ENCODE measurements at regions not wholly inside any gene's neighbourhood (a gene's known extent, or its start where the extent isn't known, plus 50 kb on each side); places are given as distances from the start of the nearest gene placed in this dataset.

DNA sequence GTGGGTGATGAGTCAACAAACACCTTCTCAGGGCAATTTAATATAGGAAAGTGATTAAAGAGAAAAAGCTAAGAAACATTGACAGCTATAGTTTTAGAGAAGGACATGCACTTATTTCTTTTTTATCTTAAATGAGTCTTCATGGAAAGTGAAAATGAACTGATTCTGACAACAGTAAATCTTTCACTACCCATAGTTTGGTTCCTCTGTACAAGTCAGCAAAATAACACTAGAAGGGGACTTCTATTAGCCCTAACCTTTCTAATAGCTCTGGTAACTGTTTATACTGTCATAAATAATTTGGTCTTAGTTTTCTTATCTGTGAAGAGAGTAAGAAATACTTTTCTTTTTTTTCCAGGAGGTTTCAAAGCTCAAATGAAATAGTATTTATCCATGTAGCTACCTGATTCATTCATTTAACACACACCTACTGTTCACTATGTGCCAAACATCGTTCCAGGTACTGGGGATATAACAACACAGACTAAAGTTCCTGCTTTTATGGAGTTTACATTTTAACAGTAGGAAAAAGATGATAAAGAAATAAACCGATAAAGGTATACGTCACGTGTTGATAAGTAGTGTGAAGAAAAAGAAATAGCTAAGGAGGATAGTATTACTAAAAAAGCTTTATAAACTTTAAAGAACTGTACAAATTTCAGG, 148.2 kb downstream of the PCSK1 start:
- Histone ChIP-seq H3K27me3 (ENCODE audit: control insufficient read depth, insufficient read depth, low read length) (no peaks in the 10 kb centered on the region), H3K9me3 (ENCODE audit: control insufficient read depth, insufficient read depth, low read length) (peaks cover 3% of the 10 kb centered on the region; the same call in 1 of the 2 replicates), H3K27ac (ENCODE audit: low read depth, low read length) (no peak overlapping the region), H3K4me3 (ENCODE audit: low read depth, low read length) (no peak overlapping the region)
- CTCF ChIA-PET = interaction anchor here (1.4 kb wide), 1 partner anchor 10 kb away, joined by 5 read pairs; no protein-coding TSS in a partner anchor
- DNase-seq (ENCODE audit: low read depth, low spot score) = no peak
- TF ChIP-seq, protein P1, sequence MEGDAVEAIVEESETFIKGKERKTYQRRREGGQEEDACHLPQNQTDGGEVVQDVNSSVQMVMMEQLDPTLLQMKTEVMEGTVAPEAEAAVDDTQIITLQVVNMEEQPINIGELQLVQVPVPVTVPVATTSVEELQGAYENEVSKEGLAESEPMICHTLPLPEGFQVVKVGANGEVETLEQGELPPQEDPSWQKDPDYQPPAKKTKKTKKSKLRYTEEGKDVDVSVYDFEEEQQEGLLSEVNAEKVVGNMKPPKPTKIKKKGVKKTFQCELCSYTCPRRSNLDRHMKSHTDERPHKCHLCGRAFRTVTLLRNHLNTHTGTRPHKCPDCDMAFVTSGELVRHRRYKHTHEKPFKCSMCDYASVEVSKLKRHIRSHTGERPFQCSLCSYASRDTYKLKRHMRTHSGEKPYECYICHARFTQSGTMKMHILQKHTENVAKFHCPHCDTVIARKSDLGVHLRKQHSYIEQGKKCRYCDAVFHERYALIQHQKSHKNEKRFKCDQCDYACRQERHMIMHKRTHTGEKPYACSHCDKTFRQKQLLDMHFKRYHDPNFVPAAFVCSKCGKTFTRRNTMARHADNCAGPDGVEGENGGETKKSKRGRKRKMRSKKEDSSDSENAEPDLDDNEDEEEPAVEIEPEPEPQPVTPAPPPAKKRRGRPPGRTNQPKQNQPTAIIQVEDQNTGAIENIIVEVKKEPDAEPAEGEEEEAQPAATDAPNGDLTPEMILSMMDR (IDR thresholded peaks at IDR 0.05; ENCODE audit: low read depth, low read length) = no peak
- POLR2A ChIA-PET = no interaction called here

DNA sequence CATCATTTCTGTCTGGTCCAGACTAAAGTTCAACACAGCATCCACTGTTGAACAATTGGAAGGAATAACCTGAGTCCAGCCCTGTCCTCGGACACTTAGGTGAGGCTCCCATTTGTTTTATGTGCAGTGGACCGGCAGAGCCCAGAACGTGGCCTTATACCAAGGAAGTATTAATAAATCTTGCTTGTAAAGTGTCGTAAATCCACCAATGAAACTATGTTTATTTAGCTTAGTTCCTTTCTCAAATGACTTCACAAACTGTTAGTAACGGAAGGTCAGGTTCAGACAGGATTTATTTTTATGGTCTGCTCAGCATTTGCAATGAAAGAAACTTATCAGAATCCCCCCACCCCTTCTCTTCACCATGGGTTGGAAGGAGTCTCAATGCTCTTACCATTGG, 149.5 kb downstream of the PCSK1 start:
- Histone ChIP-seq H3K4me3 (ENCODE audit: low read depth, low read length) (no peak overlapping the region), H3K9me3 (ENCODE audit: control insufficient read depth, insufficient read depth, low read length) (peaks cover 3% of the 10 kb centered on the region; the same call in 1 of the 2 replicates), H3K27me3 (ENCODE audit: control insufficient read depth, insufficient read depth, low read length) (no peaks in the 10 kb centered on the region), H3K27ac (ENCODE audit: low read depth, low read length) (no peak overlapping the region)
- POLR2A ChIA-PET = no interaction called here
- CTCF ChIA-PET = no interaction called here
- TF ChIP-seq, protein P1 (IDR thresholded peaks at IDR 0.05; ENCODE audit: low read depth, low read length) = no peak
- no peak for DNase-seq (ENCODE audit: low read depth, low spot score)

DNA sequence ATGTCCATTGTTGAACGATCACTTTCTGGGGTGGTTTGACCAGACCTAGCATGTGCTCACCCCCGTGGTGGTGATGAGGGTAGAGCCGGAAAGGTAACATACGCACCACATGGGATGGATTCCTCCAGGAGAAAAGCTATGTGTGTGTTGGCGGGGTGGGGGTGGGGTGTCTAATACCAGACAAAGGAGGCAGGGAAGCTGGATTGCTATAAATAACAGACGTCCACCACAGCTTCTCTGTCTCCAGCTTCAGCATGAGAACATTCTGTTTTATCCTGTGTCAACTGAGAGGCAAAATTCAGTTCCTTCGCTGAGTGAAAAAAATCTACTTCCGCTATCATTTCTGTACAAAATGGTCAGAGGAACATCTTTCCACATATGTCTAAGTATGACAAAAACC, 151.0 kb downstream of the PCSK1 start:
- no peak overlapping the region for H3K27ac ChIP-seq (ENCODE audit: low read depth, low read length)
- TF ChIP-seq, protein P1 (IDR thresholded peaks at IDR 0.05; ENCODE audit: low read depth, low read length) = no peak
- DNase-seq (ENCODE audit: low read depth, low spot score) = no peak
- no peaks in the 10 kb centered on the region for H3K27me3 ChIP-seq (ENCODE audit: control insufficient read depth, insufficient read depth, low read length)
- peaks cover 3% of the 10 kb centered on the region; the same call in 1 of the 2 replicates for H3K9me3 ChIP-seq (ENCODE audit: control insufficient read depth, insufficient read depth, low read length)
- no peak overlapping the region for H3K4me3 ChIP-seq (ENCODE audit: low read depth, low read length)
- CTCF ChIA-PET = interaction anchor here (0.6 to 1.6 kb wide), 2 partner anchors 48 to 63 kb away, joined by 3 to 5 read pairs; no protein-coding TSS in a partner anchor
- POLR2A ChIA-PET = no interaction called here

DNA sequence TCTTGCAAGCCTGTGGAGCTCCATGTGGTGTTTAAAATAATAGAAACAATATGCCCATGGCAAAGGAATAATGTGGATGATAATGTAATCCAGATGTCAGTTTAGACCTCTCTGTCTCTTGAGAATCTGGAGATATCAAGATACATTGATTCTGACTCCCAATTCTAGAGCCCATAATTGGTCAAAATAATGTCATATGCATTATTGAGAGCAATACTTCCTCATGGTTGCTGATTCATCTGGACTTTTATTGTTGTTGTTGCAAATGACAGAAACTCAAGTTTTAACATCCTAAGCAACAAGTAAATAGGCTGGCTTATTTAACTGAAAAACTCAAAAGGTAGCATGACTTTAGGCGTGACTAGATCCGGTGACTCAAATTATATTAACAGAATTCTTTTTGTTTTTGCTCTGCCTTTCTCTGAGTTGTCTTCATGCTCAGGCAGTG, 152.1 kb downstream of the PCSK1 start:
- ChIA-PET CTCF (interaction anchor here (1.6 kb wide), 1 partner anchor 64 kb away, joined by 3 read pairs; no protein-coding TSS in a partner anchor), POLR2A (no interaction called here)
- H3K9me3 ChIP-seq (ENCODE audit: control insufficient read depth, insufficient read depth, low read length) = peaks cover 3% of the 10 kb centered on the region; the same call in 1 of the 2 replicates
- DNase-seq (ENCODE audit: low read depth, low spot score) = no peak
- TF ChIP-seq, protein P1 (IDR thresholded peaks at IDR 0.05; ENCODE audit: low read depth, low read length) = no peak
- no peak overlapping the region for H3K27ac ChIP-seq (ENCODE audit: low read depth, low read length)
- no peaks in the 10 kb centered on the region for H3K27me3 ChIP-seq (ENCODE audit: control insufficient read depth, insufficient read depth, low read length)
- H3K4me3 ChIP-seq (ENCODE audit: low read depth, low read length) = no peak overlapping the region

DNA sequence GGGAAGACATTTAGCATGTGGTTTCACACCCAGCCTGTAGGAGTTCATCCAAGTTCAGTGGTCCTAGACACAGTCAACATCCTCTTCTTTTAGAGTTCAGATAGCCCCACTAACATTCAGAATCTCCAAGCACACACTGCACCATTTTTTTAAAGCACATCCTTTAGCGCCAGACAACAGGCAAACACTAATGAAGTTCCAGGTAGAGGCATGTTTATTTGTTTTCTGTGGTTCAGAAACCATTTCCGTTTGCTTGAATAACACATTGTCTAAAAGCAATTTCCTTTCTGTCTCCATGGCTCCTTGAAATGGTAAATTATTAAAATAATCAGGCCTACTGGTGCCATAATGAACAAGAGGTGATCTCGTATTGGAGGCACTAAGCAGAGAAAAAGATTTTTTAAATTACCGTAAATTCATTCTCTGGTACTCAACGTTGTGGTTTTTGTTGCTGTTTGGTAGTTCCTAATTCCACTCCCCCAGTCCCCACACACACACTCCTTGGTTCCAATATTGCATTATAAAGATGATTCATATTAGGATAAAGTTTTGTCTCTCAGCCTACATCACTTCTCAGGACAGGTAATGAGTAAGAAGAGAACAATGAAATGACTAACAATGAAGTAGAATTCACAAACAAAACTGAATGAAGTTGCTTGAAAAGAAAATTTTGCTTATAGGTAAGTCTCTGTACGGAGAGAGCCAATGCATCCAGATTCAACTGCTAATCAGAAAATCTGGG, 153.1 kb downstream of the PCSK1 start:
- no peak for DNase-seq (ENCODE audit: low read depth, low spot score)
- ChIA-PET POLR2A (no interaction called here), CTCF (no interaction called here)
- no peaks in the 10 kb centered on the region for H3K27me3 ChIP-seq (ENCODE audit: control insufficient read depth, insufficient read depth, low read length)
- TF ChIP-seq, protein P1 (IDR thresholded peaks at IDR 0.05; ENCODE audit: low read depth, low read length) = no peak
- H3K4me3 ChIP-seq (ENCODE audit: low read depth, low read length) = no peak overlapping the region
- H3K27ac ChIP-seq (ENCODE audit: low read depth, low read length) = no peak overlapping the region
- peaks cover 3% of the 10 kb centered on the region; the same call in 1 of the 2 replicates for H3K9me3 ChIP-seq (ENCODE audit: control insufficient read depth, insufficient read depth, low read length)
